AG20443 (cell line): ENCODE measurements at regions not wholly inside any gene's neighbourhood (a gene's known extent, or its start where the extent isn't known, plus 50 kb on each side); places are given as distances from the start of the nearest gene placed in this dataset.

Source experiments
- DNase-seq: peaks from one replicate; pipeline ENCODE4 v3.0.0; 2012; ENCODE audit warnings: low spot score, mixed read lengths

- DNase-seq, result no peak
These were observed 357.0 kb downstream of the FBXO15 start for GRCh38 chr18:73790587-73790986.

- no peak for DNase-seq
These were observed 360.3 kb downstream of the FBXO15 start for GRCh38 chr18:73787316-73787715.

- DNase-seq, result no peak
These were observed 362.3 kb downstream of the FBXO15 start for GRCh38 chr18:73785300-73785699.

GRCh38 chr18:73784853-73785252 is 362.8 kb downstream of the FBXO15 start:
- DNase-seq, result no peak

- DNase-seq, result no peak
These were observed 365.2 kb downstream of the FBXO15 start for GRCh38 chr18:73782405-73782804.

- DNase-seq, result no peak
These were observed 367.4 kb downstream of the FBXO15 start for GRCh38 chr18:73780218-73780617.

GRCh38 chr18:73778032-73778359 is 369.6 kb downstream of the FBXO15 start:
- no peak for DNase-seq

- DNase-seq, result no peak
These were observed 370.1 kb downstream of the FBXO15 start for GRCh38 chr18:73777356-73778031.

- DNase-seq, result no peak
These were observed 372.7 kb downstream of the FBXO15 start for GRCh38 chr18:73774811-73775509.

GRCh38 chr18:73768043-73768442 is 379.6 kb downstream of the FBXO15 start:
- DNase-seq, result no peak

GRCh38 chr18:73766910-73767515 is 380.6 kb downstream of the FBXO15 start:
- no peak for DNase-seq

- no peak for DNase-seq
These were observed 389.2 kb downstream of the FBXO15 start for GRCh38 chr18:73758446-73758845.

- no peak for DNase-seq
These were observed 391.2 kb downstream of the FBXO15 start for GRCh38 chr18:73756256-73757091.

GRCh38 chr18:73752965-73753364 is 394.7 kb downstream of the FBXO15 start:
- no peak for DNase-seq

- DNase-seq, result no peak
These were observed 395.1 kb downstream of the FBXO15 start for GRCh38 chr18:73752546-73752945.

- no peak for DNase-seq
These were observed 397.6 kb downstream of the FBXO15 start for GRCh38 chr18:73750052-73750451.

- no peak for DNase-seq
These were observed 398.3 kb downstream of the FBXO15 start for GRCh38 chr18:73749304-73749703.

GRCh38 chr18:73748731-73749130 is 398.9 kb downstream of the FBXO15 start:
- DNase-seq, result no peak

- no peak for DNase-seq
These were observed 401.5 kb downstream of the FBXO15 start for GRCh38 chr18:73746101-73746500.

GRCh38 chr18:73742957-73743356 is 404.7 kb downstream of the FBXO15 start:
- DNase-seq, result no peak

GRCh38 chr18:73741946-73742345 is 405.7 kb downstream of the FBXO15 start:
- DNase-seq, result no peak

- DNase-seq, result no peak
These were observed 408.5 kb downstream of the FBXO15 start for GRCh38 chr18:73739098-73739497.

GRCh38 chr18:73737990-73738389 is 409.6 kb downstream of the FBXO15 start:
- no peak for DNase-seq
